ENCODE measurements at regions not wholly inside any gene's neighbourhood (a gene's known extent, or its start where the extent isn't known, plus 50 kb on each side); places are given as distances from the start of the nearest gene placed in this dataset.
"Not testable (repeated sequence)": the region's sequence is repeated elsewhere in the genome, so short reads cannot be mapped to it uniquely, and the experiment has no call there.

- not testable (repeated sequence) for TF ChIP-seq CTCF, POLR2A (IDR thresholded peaks at IDR 0.05)
Observed at GRCh38 chr20:22045956-22046507, 340.6 kb downstream of the PAX1 start.

All from breast epithelium (tissue), 3 donors.